ENCODE measurements at regions not wholly inside any gene's neighbourhood (a gene's known extent, or its start where the extent isn't known, plus 50 kb on each side); places are given as distances from the start of the nearest gene placed in this dataset.

DNA sequence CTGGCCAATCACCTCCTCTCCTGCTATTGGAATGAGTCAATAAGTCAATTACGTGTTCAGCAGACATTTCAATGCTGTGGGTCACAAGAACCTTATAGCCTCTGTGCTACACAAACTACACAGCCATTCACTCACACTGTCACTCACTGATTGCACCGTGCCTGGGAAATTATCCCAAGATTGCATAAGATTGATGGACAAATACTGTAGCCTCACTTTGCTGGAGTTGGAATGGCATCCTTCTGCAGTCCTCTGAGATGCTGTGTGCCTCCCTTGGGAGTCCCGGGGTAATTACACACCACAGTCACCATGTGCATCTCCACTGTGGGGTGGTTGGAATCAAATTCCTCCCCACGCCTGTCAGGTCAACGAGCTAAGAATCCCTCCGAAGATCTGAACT, 358.7 kb upstream of the MGMT start:
- WGBS: 76% methylated on average over 6 of the region's 6 CpGs
- DNase-seq (ENCODE audit: low spot score): no peak
- no peaks in the 10 kb centered on the region for H3K9me3 ChIP-seq (ENCODE audit: control insufficient read depth in 4 of 4, low read length in 3 of 4)
- TF ChIP-seq TAF1 (conservative IDR thresholded peaks at IDR 0.05) (no peak), JUND (IDR thresholded peaks at IDR 0.05) (no peak), SP1 (IDR thresholded peaks at IDR 0.05) (no peak), YY1 (IDR thresholded peaks at IDR 0.05) (no peak), FOXA1 (IDR thresholded peaks at IDR 0.05) (no peak), NR2F2 (IDR thresholded peaks at IDR 0.05) (no peak)
- TF ChIP-seq, protein P1, sequence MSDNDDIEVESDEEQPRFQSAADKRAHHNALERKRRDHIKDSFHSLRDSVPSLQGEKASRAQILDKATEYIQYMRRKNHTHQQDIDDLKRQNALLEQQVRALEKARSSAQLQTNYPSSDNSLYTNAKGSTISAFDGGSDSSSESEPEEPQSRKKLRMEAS (IDR thresholded peaks at IDR 0.05): no peak
- H3K27ac ChIP-seq (ENCODE audit: low read depth in 1 of 2, low read length in 2 of 2): no peak overlapping the region
- no peaks in the 10 kb centered on the region for H3K4me1 ChIP-seq (ENCODE audit: control insufficient read depth in 4 of 4, insufficient read depth in 4 of 4, low read length in 3 of 4)
- no peaks in the 10 kb centered on the region for H3K27me3 ChIP-seq (ENCODE audit: control insufficient read depth in 4 of 4, insufficient read depth in 4 of 4, low read length in 3 of 4)
- H3K36me3 ChIP-seq (ENCODE audit: control insufficient read depth in 4 of 4, insufficient read depth in 3 of 4, low read depth in 1 of 4, low read length in 3 of 4): no peaks in the 10 kb centered on the region
- H3K4me3 ChIP-seq (ENCODE audit: low read depth in 1 of 3, low read length in 3 of 3): no peak overlapping the region
- H3K9ac ChIP-seq (ENCODE audit: low read depth in 1 of 2, low read length in 2 of 2): no peak overlapping the region

DNA sequence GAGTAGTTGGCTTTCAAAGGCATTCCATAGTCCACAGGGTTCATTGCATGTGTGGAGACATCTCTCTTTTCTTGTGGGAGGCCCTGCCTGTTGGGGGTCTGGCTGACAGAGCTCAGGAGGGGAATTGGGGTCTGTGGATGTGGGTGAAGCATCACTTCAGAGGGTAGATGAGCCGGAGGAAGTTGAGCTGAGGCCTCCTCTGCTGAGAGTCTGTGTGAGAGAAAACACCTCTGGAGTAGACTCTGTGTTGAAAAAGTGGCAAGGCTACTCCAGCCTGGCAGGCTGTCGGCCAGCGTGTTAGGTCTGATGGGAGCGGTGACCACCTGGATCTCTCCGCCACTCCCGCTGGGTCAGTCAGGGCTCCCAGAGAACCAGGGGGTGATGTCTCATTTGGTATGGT, 358.0 kb upstream of the MGMT start:
- no peak overlapping the region for H3K27ac ChIP-seq (ENCODE audit: low read depth in 1 of 2, low read length in 2 of 2)
- H3K4me3 ChIP-seq (ENCODE audit: low read depth in 1 of 3, low read length in 3 of 3): no peak overlapping the region
- no peaks in the 10 kb centered on the region for H3K36me3 ChIP-seq (ENCODE audit: control insufficient read depth in 4 of 4, insufficient read depth in 3 of 4, low read depth in 1 of 4, low read length in 3 of 4)
- 96% methylated on average over 6 of the region's 6 CpGs for WGBS
- H3K9ac ChIP-seq (ENCODE audit: low read depth in 1 of 2, low read length in 2 of 2): no peak overlapping the region
- no peaks in the 10 kb centered on the region for H3K27me3 ChIP-seq (ENCODE audit: control insufficient read depth in 4 of 4, insufficient read depth in 4 of 4, low read length in 3 of 4)
- no peak for TF ChIP-seq RXRA (IDR thresholded peaks at IDR 0.05)
- TF ChIP-seq, protein P2, sequence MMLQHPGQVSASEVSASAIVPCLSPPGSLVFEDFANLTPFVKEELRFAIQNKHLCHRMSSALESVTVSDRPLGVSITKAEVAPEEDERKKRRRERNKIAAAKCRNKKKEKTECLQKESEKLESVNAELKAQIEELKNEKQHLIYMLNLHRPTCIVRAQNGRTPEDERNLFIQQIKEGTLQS (IDR thresholded peaks at IDR 0.05): no peak
- TF ChIP-seq, protein P3, sequence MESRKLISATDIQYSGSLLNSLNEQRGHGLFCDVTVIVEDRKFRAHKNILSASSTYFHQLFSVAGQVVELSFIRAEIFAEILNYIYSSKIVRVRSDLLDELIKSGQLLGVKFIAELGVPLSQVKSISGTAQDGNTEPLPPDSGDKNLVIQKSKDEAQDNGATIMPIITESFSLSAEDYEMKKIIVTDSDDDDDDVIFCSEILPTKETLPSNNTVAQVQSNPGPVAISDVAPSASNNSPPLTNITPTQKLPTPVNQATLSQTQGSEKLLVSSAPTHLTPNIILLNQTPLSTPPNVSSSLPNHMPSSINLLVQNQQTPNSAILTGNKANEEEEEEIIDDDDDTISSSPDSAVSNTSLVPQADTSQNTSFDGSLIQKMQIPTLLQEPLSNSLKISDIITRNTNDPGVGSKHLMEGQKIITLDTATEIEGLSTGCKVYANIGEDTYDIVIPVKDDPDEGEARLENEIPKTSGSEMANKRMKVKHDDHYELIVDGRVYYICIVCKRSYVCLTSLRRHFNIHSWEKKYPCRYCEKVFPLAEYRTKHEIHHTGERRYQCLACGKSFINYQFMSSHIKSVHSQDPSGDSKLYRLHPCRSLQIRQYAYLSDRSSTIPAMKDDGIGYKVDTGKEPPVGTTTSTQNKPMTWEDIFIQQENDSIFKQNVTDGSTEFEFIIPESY (IDR thresholded peaks at IDR 0.05): no peak
- no peak for TF ChIP-seq TAF1 (conservative IDR thresholded peaks at IDR 0.05)
- TF ChIP-seq, protein P4, sequence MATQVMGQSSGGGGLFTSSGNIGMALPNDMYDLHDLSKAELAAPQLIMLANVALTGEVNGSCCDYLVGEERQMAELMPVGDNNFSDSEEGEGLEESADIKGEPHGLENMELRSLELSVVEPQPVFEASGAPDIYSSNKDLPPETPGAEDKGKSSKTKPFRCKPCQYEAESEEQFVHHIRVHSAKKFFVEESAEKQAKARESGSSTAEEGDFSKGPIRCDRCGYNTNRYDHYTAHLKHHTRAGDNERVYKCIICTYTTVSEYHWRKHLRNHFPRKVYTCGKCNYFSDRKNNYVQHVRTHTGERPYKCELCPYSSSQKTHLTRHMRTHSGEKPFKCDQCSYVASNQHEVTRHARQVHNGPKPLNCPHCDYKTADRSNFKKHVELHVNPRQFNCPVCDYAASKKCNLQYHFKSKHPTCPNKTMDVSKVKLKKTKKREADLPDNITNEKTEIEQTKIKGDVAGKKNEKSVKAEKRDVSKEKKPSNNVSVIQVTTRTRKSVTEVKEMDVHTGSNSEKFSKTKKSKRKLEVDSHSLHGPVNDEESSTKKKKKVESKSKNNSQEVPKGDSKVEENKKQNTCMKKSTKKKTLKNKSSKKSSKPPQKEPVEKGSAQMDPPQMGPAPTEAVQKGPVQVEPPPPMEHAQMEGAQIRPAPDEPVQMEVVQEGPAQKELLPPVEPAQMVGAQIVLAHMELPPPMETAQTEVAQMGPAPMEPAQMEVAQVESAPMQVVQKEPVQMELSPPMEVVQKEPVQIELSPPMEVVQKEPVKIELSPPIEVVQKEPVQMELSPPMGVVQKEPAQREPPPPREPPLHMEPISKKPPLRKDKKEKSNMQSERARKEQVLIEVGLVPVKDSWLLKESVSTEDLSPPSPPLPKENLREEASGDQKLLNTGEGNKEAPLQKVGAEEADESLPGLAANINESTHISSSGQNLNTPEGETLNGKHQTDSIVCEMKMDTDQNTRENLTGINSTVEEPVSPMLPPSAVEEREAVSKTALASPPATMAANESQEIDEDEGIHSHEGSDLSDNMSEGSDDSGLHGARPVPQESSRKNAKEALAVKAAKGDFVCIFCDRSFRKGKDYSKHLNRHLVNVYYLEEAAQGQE (IDR thresholded peaks at IDR 0.05): no peak
- TF ChIP-seq RAD21 (IDR thresholded peaks at IDR 0.05): no peak
- TF ChIP-seq FOXA1 (IDR thresholded peaks at IDR 0.05): no peak
- no peak for TF ChIP-seq HNF4G (IDR thresholded peaks at IDR 0.05)
- TF ChIP-seq NR2F2 (IDR thresholded peaks at IDR 0.05): no peak
- no peak for TF ChIP-seq GABPA (IDR thresholded peaks at IDR 0.05 in 1 of 2, conservative IDR thresholded peaks at IDR 0.05 in 1 of 2)
- no peak for DNase-seq (ENCODE audit: low spot score)
- no peaks in the 10 kb centered on the region for H3K9me3 ChIP-seq (ENCODE audit: control insufficient read depth in 4 of 4, low read length in 3 of 4)
- no peaks in the 10 kb centered on the region for H3K4me1 ChIP-seq (ENCODE audit: control insufficient read depth in 4 of 4, insufficient read depth in 4 of 4, low read length in 3 of 4)

DNA sequence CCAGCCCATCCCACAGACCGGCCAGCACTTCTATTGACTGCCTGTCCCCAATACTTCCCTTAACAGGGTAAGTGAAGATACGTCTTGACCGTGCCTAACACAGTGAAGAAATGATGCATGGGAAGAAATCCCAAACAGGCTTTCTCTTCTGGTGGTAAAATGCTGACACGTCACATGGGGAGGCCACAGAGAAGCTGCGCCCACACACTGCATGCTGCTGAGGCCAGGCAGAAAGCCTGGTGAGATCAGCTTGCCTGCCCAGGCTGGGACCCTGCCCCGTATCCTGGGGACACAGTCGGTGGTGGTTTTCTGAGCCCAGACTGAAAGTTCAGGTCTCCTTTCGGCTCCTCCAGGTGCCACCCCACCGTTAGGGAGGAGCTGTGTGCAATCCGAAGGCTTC, 356.3 kb upstream of the MGMT start:
- no peak overlapping the region for H3K4me3 ChIP-seq (ENCODE audit: low read depth in 1 of 3, low read length in 3 of 3)
- no peak overlapping the region for H3K27ac ChIP-seq (ENCODE audit: low read depth in 1 of 2, low read length in 2 of 2)
- H3K27me3 ChIP-seq (ENCODE audit: control insufficient read depth in 4 of 4, insufficient read depth in 4 of 4, low read length in 3 of 4): no peaks in the 10 kb centered on the region
- H3K4me1 ChIP-seq (ENCODE audit: control insufficient read depth in 4 of 4, insufficient read depth in 4 of 4, low read length in 3 of 4): no peaks in the 10 kb centered on the region
- H3K36me3 ChIP-seq (ENCODE audit: control insufficient read depth in 4 of 4, insufficient read depth in 3 of 4, low read depth in 1 of 4, low read length in 3 of 4): no peaks in the 10 kb centered on the region
- no peaks in the 10 kb centered on the region for H3K9me3 ChIP-seq (ENCODE audit: control insufficient read depth in 4 of 4, low read length in 3 of 4)
- H3K9ac ChIP-seq (ENCODE audit: low read depth in 1 of 2, low read length in 2 of 2): no peak overlapping the region
- DNase-seq (ENCODE audit: low spot score): no peak
- 90% methylated on average over 10 of the region's 10 CpGs for WGBS
- TF ChIP-seq HNF4A (conservative IDR thresholded peaks at IDR 0.05) (no peak), HNF4G (IDR thresholded peaks at IDR 0.05) (no peak), JUND (IDR thresholded peaks at IDR 0.05) (no peak), GABPA (IDR thresholded peaks at IDR 0.05 in 1 of 2, conservative IDR thresholded peaks at IDR 0.05 in 1 of 2) (no peak), TAF1 (conservative IDR thresholded peaks at IDR 0.05) (no peak), RXRA (IDR thresholded peaks at IDR 0.05) (no peak), FOXA2 (IDR thresholded peaks at IDR 0.05) (no peak), FOXA1 (IDR thresholded peaks at IDR 0.05) (no peak), YY1 (IDR thresholded peaks at IDR 0.05) (no peak), RAD21 (IDR thresholded peaks at IDR 0.05) (no peak), NR2F2 (IDR thresholded peaks at IDR 0.05) (no peak)
- TF ChIP-seq, protein P2 (IDR thresholded peaks at IDR 0.05): no peak
- TF ChIP-seq, protein P4 (IDR thresholded peaks at IDR 0.05): no peak
- TF ChIP-seq, protein P1 (IDR thresholded peaks at IDR 0.05): no peak

Measured in liver (tissue), 7 donors.